GM23248 (cell line): ENCODE measurements at regions not wholly inside any gene's neighbourhood (a gene's known extent, or its start where the extent isn't known, plus 50 kb on each side); places are given as distances from the start of the nearest gene placed in this dataset.

Source experiments
- EZH2 ChIP-seq: fragments of 200-600 bp; sonication (generic); IDR thresholded peaks from 2 replicates; pipeline ENCODE4 v1.6.1; 2018; ENCODE audit warnings: antibody characterized with exemption, mild to moderate bottlenecking; ENCODE audit not compliant: insufficient read depth, poor library complexity, severe bottlenecking
- EZH2phosphoT487 ChIP-seq: fragments of 200-600 bp; sonication (generic); IDR thresholded peaks from 2 replicates; pipeline ENCODE4 v1.6.1; 2018; ENCODE audit warnings: antibody characterized with exemption, moderate library complexity, mild to moderate bottlenecking, low read depth; ENCODE audit not compliant: insufficient read depth

GRCh38 chr13:90742381-90742780 lies 605.1 kb upstream of the MIR17HG start:
- TF ChIP-seq EZH2: no peak
- TF ChIP-seq EZH2phosphoT487: no peak
